H1 (cell line): ENCODE measurements at regions not wholly inside any gene's neighbourhood (a gene's known extent, or its start where the extent isn't known, plus 50 kb on each side); places are given as distances from the start of the nearest gene placed in this dataset.

ENCODE experiments used
- CTCF ChIA-PET: fragments of 300-600 bp; sonication (Branson Sonifier 250); formaldehyde crosslinking; loops from one replicate; lab custom pipeline; 2021; ENCODE audit not compliant: partially characterized antibody; lab: Charles Lee
- POLR2A ChIA-PET: fragments of 300-600 bp; sonication (Branson Sonifier 250); formaldehyde crosslinking; loops from one replicate; lab custom pipeline; 2021; ENCODE audit warnings: inconsistent platforms; ENCODE audit not compliant: partially characterized antibody; lab: Charles Lee
- DNase-seq, 2 experiments: peaks; one replicate each; pipeline versions ENCODE4 v3.0.0 to v3.0.0-alpha.2; 2010 to 2022; ENCODE audit warnings: low spot score in 2 of 2, low read depth in 1 of 2, mixed read lengths in 1 of 2
- FAIRE-seq: peaks from 2 replicates; lab custom pipeline; 2011; peaks lifted over from hg19 to GRCh38; lab: Jason Lieb, UNC
- H2AFZ ChIP-seq: 2 replicates; pipeline ENCODE4 v1.8.1; 2012; ENCODE audit warnings: low read length, inconsistent platforms
- H2AK5ac ChIP-seq: 2 replicates; pipeline ENCODE4 v1.6.1; 2013; ENCODE audit warnings: low read depth, low read length
- H2BK120ac ChIP-seq: replicated peaks from 2 replicates; pipeline ENCODE3; 2013; ENCODE audit warnings: low read depth, low read length, inconsistent platforms
- H2BK12ac ChIP-seq: 2 replicates; pipeline ENCODE4 v1.6.1; 2013; ENCODE audit warnings: low read depth, low read length
- H2BK15ac ChIP-seq: 2 replicates; pipeline ENCODE4 v1.6.1; 2013; ENCODE audit warnings: low read length
- H2BK20ac ChIP-seq: 2 replicates; pipeline ENCODE4 v1.6.1; 2013; ENCODE audit warnings: low read length
- H2BK5ac ChIP-seq: 2 replicates; pipeline ENCODE4 v1.6.1; 2013; ENCODE audit warnings: low read depth, low read length
- H3K14ac ChIP-seq: 2 replicates; pipeline ENCODE4 v1.6.1; 2013; ENCODE audit warnings: inconsistent platforms; ENCODE audit not compliant: insufficient read length
- H3K18ac ChIP-seq: 2 replicates; pipeline ENCODE4 v1.6.1; 2013; ENCODE audit warnings: low read length; ENCODE audit errors: extremely low read depth
- H3K23ac ChIP-seq: 2 replicates; pipeline ENCODE4 v1.6.1; 2013; ENCODE audit warnings: inconsistent platforms; ENCODE audit not compliant: insufficient read length
- H3K23me2 ChIP-seq: 2 replicates; pipeline ENCODE4 v1.6.1; 2013; ENCODE audit warnings: low read depth, low read length
- H3K27ac ChIP-seq: 2 replicates; pipeline ENCODE4 v1.6.1; 2011; ENCODE audit warnings: low read depth, low read length, inconsistent platforms
- H3K27me3 ChIP-seq, 4 experiments: replicated peaks in 1 of 4; 1 replicate in 1 of 4; 2 replicates in 3 of 4; pipeline versions ENCODE4 v1.6.1 to v1.8.1; 2011 to 2013; ENCODE audit warnings: low read length in 3 of 4, mild to moderate bottlenecking in 3 of 4, inconsistent platforms in 2 of 4, mixed read lengths in 2 of 4, moderate library complexity in 1 of 4; ENCODE audit not compliant: control insufficient read depth in 3 of 4, insufficient read depth in 3 of 4; ENCODE audit errors: extremely low read depth in 1 of 4
- H3K36me3 ChIP-seq, 4 experiments: 2 replicates each; pipeline versions ENCODE4 v1.6.1 to v1.8.1; 2011 to 2013; ENCODE audit warnings: mild to moderate bottlenecking in 4 of 4, low read length in 3 of 4, moderate library complexity in 2 of 4, control low read depth in 1 of 4, inconsistent platforms in 1 of 4; ENCODE audit not compliant: insufficient read depth in 4 of 4, control insufficient read depth in 2 of 4
- H3K4ac ChIP-seq: replicated peaks from 2 replicates; pipeline ENCODE3; 2013; ENCODE audit warnings: low read length, low read depth, mixed read lengths, inconsistent platforms; ENCODE audit not compliant: insufficient read length
- H3K4me1 ChIP-seq, 4 experiments: replicated peaks in 1 of 4; 1 replicate in 1 of 4; 2 replicates in 3 of 4; pipeline versions ENCODE4 v1.6.1 to v1.8.1; 2011 to 2013; ENCODE audit warnings: low read length in 3 of 4, inconsistent platforms in 2 of 4, mixed read lengths in 1 of 4; ENCODE audit not compliant: insufficient read depth in 4 of 4, control insufficient read depth in 3 of 4
- H3K4me2 ChIP-seq, 2 experiments: 2 replicates each; pipeline versions ENCODE4 v1.6.1 to v1.8.1; 2011 to 2013; ENCODE audit warnings: low read depth in 2 of 2, low read length in 2 of 2, control low read depth in 1 of 2, inconsistent platforms in 1 of 2, mild to moderate bottlenecking in 1 of 2; ENCODE audit not compliant: insufficient read depth in 1 of 2
- H3K4me3 ChIP-seq, 4 experiments: fragments of 200-600, 300-600 bp in 1 of 4; sonication (generic), shearing (Covaris generic), sonication (Bioruptor Twin) in 1 of 4; 2 replicates each; pipeline versions ENCODE4 v1.5.1 to v1.8.1; 2011 to 2016; ENCODE audit warnings: low read length in 4 of 4, low read depth in 3 of 4, control low read depth in 2 of 4, inconsistent platforms in 2 of 4, mild to moderate bottlenecking in 2 of 4, mixed read lengths in 1 of 4, moderate library complexity in 1 of 4; ENCODE audit not compliant: insufficient read depth in 2 of 4; ENCODE audit errors: extremely low read depth in 1 of 4
- H3K56ac ChIP-seq: replicated peaks from 2 replicates; pipeline ENCODE3; 2013; ENCODE audit warnings: low read depth, mild to moderate bottlenecking, mixed read lengths, low read length, inconsistent platforms; ENCODE audit not compliant: insufficient read length
- H3K79me1 ChIP-seq: 2 replicates; pipeline ENCODE4 v1.6.1; 2013; ENCODE audit warnings: low read depth, low read length, control low read depth
- H3K79me2 ChIP-seq, 2 experiments: 2 replicates each; pipeline versions ENCODE4 v1.6.1 to v1.8.1; 2012 to 2013; ENCODE audit warnings: low read length in 2 of 2, mild to moderate bottlenecking in 2 of 2, inconsistent platforms in 1 of 2; ENCODE audit not compliant: insufficient read depth in 2 of 2, control insufficient read depth in 1 of 2
- H3K9ac ChIP-seq, 4 experiments: replicated peaks in 1 of 4; 1 replicate in 1 of 4; 2 replicates in 3 of 4; pipeline versions ENCODE4 v1.6.1 to v1.8.1; 2011 to 2013; ENCODE audit warnings: low read depth in 3 of 4, low read length in 3 of 4, control low read depth in 2 of 4, mild to moderate bottlenecking in 2 of 4, moderate library complexity in 2 of 4, inconsistent platforms in 1 of 4; ENCODE audit errors: extremely low read depth in 1 of 4
- H3K9me3 ChIP-seq, 2 experiments: 2 replicates each; pipeline versions ENCODE4 v1.6.1 to v1.8.1; 2012 to 2013; ENCODE audit warnings: mild to moderate bottlenecking in 2 of 2, moderate library complexity in 2 of 2, control low read depth in 1 of 2, inconsistent platforms in 1 of 2, low read depth in 1 of 2, low read length in 1 of 2, mixed read lengths in 1 of 2; ENCODE audit not compliant: insufficient read depth in 2 of 2
- H4K20me1 ChIP-seq, 2 experiments: replicated peaks in 1 of 2; 2 replicates each; pipeline versions ENCODE3 to v1.8.1; 2011 to 2013; ENCODE audit warnings: inconsistent platforms in 2 of 2, low read length in 2 of 2, mild to moderate bottlenecking in 1 of 2; ENCODE audit not compliant: insufficient read depth in 2 of 2, control insufficient read depth in 1 of 2
- H4K5ac ChIP-seq: 2 replicates; pipeline ENCODE4 v1.6.1; 2013; ENCODE audit warnings: low read length, low read depth, mixed read lengths, inconsistent platforms; ENCODE audit not compliant: insufficient read length
- H4K8ac ChIP-seq: 2 replicates; pipeline ENCODE4 v1.8.0; 2013; ENCODE audit warnings: mild to moderate bottlenecking, moderate library complexity, low read length, inconsistent platforms; ENCODE audit not compliant: insufficient read depth; ENCODE audit errors: extremely low read depth
- H4K91ac ChIP-seq: replicated peaks from 2 replicates; pipeline ENCODE3; 2013; ENCODE audit warnings: low read length, mixed read lengths, inconsistent platforms; ENCODE audit not compliant: insufficient read length
- CHD2 ChIP-seq: IDR thresholded peaks from 2 replicates; pipeline ENCODE4 v1.6.1; 2012; ENCODE audit warnings: low read length, improper control_type of control experiment
- WGBS, 2 experiments: shearing (Covaris generic) in 1 of 2; methylation state at CpG; one replicate each; pipeline versions ENCODE4 v1.1.6 to v1.1.7; 2013 to 2015; ENCODE audit warnings: low lambda C conversion rate in 2 of 2, mixed read lengths in 2 of 2, inconsistent platforms in 1 of 2, low coverage in 1 of 2, missing lambda C conversion rate in 1 of 2; ENCODE audit not compliant: insufficient replicate concordance in 2 of 2, insufficient coverage in 1 of 2, insufficient read length in 1 of 2; ENCODE audit errors: extremely low coverage in 1 of 2, missing lambda C conversion rate in 1 of 2; 5-methylcytosine and 5-hydroxymethylcytosine counted together

- H3K18ac ChIP-seq = no peak overlapping the region
- no peak overlapping the region for H3K9ac ChIP-seq
- no peak overlapping the region for H4K5ac ChIP-seq
- no peak overlapping the region for H3K4ac ChIP-seq
- no peaks in the 10 kb centered on the region for H3K79me1 ChIP-seq
- H3K36me3 ChIP-seq = no peaks in the 10 kb centered on the region
- H3K4me1 ChIP-seq = peaks cover 0 to 4% (median 0%) of the 10 kb centered on the region in 4 experiments; a peak in 1 of 7 replicates
- DNase-seq (no peak), FAIRE-seq (no peak)
- no peaks in the 10 kb centered on the region for H3K27me3 ChIP-seq
- no peaks in the 10 kb centered on the region for H3K9me3 ChIP-seq
- no peak overlapping the region for H4K91ac ChIP-seq
- H2AFZ ChIP-seq = no peak overlapping the region
- no peak overlapping the region for H2BK120ac ChIP-seq
- H2BK15ac ChIP-seq = no peak overlapping the region
- H4K8ac ChIP-seq = no peak overlapping the region
- no peak overlapping the region for H3K27ac ChIP-seq
- H4K20me1 ChIP-seq = no peaks in the 10 kb centered on the region
- no peaks in the 10 kb centered on the region for H3K79me2 ChIP-seq
- no peak overlapping the region for H3K4me2 ChIP-seq
- H2BK5ac ChIP-seq = no peak overlapping the region
- H2BK20ac ChIP-seq = no peak overlapping the region
- no peak overlapping the region for H2BK12ac ChIP-seq
- CTCF ChIA-PET = no interaction called here
- TF ChIP-seq CHD2 = no peak
- no peak overlapping the region for H3K23ac ChIP-seq
- WGBS, 2 experiments = 89% methylated on average over 5 of the region's 5 CpGs; no CpG with 5 or more reads in 1 of the 2 experiments
- H3K14ac ChIP-seq = no peak overlapping the region
- H3K23me2 ChIP-seq = no peaks in the 10 kb centered on the region; the same call in 1 of the 2 replicates
- no peak overlapping the region for H2AK5ac ChIP-seq
- POLR2A ChIA-PET = no interaction called here
- H3K56ac ChIP-seq = no peak overlapping the region
- H3K4me3 ChIP-seq = no peak overlapping the region
Measured at GRCh38 chr7:106522696-106523095, 138.3 kb downstream of the CCDC71L start.
